GM12891 (cell line): ENCODE measurements at regions not wholly inside any gene's neighbourhood (a gene's known extent, or its start where the extent isn't known, plus 50 kb on each side); places are given as distances from the start of the nearest gene placed in this dataset.

Experiments used
- PAX5 ChIP-seq: IDR thresholded peaks from 2 replicates; pipeline ENCODE4 v1.6.1; 2011; ENCODE audit warnings: low read length, moderate library complexity, mild to moderate bottlenecking; ENCODE audit not compliant: insufficient read depth, severe bottlenecking
- POLR2A ChIP-seq: IDR thresholded peaks from 2 replicates; pipeline ENCODE4 v1.6.1; 2011; ENCODE audit warnings: low read depth, low read length, control low read depth
- POLR2AphosphoS5 ChIP-seq: IDR thresholded peaks from 2 replicates; pipeline ENCODE4 v1.6.1; 2011; ENCODE audit warnings: low read depth, low read length, control low read depth
- POU2F2 ChIP-seq: IDR thresholded peaks from 2 replicates; pipeline ENCODE4 v1.6.1; 2011; ENCODE audit warnings: low read depth, mild to moderate bottlenecking, control low read depth, low read length, moderate library complexity
- SPI1 ChIP-seq: IDR thresholded peaks from 2 replicates; pipeline ENCODE4 v1.6.1; 2011; ENCODE audit warnings: low read depth, low read length, control low read depth
- TAF1 ChIP-seq: IDR thresholded peaks from 2 replicates; pipeline ENCODE4 v1.6.1; 2011; ENCODE audit warnings: low read depth, low read length, control low read depth

- TF ChIP-seq POLR2A (no peak), SPI1 (no peak), POLR2AphosphoS5 (no peak), TAF1 (no peak), POU2F2 (no peak), PAX5 (no peak)
Measured at GRCh38 chr2:20567159-20567925, 83.6 kb downstream of the HS1BP3 start.
